Astrocyte (in vitro differentiated cells and primary cell): ENCODE measurements at regions not wholly inside any gene's neighbourhood (a gene's known extent, or its start where the extent isn't known, plus 50 kb on each side); places are given as distances from the start of the nearest gene placed in this dataset.

Experiments used
- CTCF ChIP-seq: IDR thresholded peaks from 2 replicates; pipeline ENCODE4 v1.5.1; 2011; ENCODE audit warnings: low read depth, mild to moderate bottlenecking, inconsistent platforms, low read length, moderate library complexity; ENCODE audit not compliant: insufficient read depth
- EZH2 ChIP-seq: IDR thresholded peaks from 2 replicates; pipeline ENCODE4 v1.6.1; 2012; ENCODE audit warnings: mild to moderate bottlenecking, low read length, inconsistent platforms; ENCODE audit not compliant: insufficient read depth

- no peak for TF ChIP-seq CTCF
- TF ChIP-seq EZH2, result no peak
Observed at GRCh38 chr3:159813822-159814531, 174.7 kb upstream of the IL12A start.
